T1000 (cell line): ENCODE measurements at regions not wholly inside any gene's neighbourhood (a gene's known extent, or its start where the extent isn't known, plus 50 kb on each side); places are given as distances from the start of the nearest gene placed in this dataset.

Source experiments
- DNase-seq: peaks from one replicate; lab custom pipeline; 2025; ENCODE audit warnings: mixed read lengths; lab: John Stamatoyannopoulos, UW

DNA sequence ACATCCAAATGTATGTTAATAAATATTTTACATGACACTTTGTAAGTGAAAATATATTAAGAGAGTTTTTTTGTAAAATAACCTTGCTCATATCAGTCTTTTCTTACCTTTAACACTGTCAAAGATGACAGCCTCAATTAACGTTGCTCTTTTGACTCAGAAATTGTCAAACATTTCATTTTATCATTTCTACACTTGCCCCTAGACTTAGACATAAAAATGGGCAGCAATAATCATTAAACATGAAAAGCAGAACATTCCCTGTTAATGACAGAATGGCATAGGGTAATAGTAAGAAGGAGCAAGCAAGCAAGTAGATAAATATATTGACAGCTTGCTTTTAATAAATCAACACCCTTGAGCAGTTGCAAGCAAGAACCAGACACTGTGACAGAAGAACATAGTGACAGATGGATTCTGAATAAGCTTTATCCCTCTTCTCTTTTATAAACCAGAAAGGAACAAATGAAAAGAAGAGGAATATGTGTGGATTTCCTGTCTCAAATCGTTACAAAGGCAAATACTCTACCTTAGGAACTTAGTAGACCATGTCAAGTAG is 796.0 kb upstream of the CHD1 start:
- DNase-seq = no peak

DNA sequence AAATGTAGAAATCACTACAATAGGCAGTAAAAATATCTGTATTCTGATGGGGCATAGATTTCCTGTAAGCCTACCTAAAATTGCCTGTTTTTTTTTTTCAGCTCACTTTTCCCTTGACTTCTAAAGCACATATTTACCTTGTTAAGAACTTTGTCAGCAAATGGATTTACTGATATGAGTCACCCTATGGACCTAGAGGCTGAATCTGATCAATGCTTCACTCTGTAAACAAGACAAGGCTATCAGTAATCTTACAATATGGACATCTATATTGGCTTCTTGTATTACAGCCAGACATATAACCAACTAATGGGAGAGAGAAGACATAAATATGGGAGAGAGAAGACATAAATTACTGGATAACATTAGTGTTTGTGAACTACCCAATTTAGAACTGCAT is 792.7 kb upstream of the CHD1 start:
- DNase-seq = no peak

DNA sequence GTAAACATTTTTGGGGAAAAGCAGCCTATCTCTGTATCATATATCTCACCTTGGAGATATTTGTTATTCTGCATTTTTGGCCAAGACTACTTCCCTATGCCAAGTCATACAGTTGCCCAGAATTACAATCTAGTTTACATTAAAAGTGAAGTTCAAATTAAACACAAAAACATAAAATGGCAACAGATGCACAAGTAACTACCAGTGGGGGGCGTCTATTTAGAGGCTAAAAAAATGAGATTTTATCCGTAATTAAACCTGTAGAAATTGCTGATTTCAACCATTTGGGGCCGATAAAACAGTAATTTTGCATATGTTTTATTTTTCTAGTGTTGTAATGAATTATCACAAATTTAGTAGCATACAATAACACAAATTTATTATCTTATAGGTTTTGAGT is 787.1 kb upstream of the CHD1 start:
- no peak for DNase-seq

DNA sequence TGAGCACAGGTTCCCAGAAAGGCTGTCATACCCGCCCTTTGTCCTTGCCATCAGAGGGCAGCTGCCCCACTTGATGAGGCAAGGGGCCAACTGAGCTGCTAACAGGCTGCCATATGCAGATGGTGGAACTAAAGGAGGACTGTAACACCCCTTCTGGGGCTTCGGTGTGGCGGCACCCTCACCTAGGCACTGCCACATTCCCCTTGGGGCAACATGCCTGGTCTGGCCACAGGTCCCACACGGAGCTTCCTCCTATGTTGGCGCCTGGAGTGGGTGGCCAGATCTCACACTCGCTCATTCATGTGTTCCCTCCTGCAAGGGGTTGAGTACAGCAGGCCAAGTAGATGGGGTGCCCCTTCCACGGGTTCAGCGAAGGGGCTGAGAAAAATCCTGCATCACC is 777.4 kb upstream of the CHD1 start:
- no peak for DNase-seq

DNA sequence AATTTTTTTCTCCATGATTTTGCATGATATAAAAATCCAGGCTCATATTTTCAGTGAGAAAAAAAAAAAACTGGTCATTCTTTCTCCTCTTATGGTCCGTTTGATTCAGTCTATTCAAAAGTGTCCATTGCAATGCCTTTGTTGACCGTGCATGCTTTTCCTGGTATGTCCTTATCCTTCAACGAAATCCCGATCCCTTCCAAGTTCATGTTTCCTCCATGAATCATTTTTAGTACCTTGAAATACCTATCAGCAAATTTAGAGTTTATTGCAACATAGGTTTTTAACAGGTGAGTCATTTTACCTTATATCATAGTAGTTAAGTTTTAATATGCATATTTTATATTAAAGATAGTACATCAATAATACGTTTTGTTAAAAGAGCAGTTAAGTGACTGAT is 773.8 kb upstream of the CHD1 start:
- no peak for DNase-seq

DNA sequence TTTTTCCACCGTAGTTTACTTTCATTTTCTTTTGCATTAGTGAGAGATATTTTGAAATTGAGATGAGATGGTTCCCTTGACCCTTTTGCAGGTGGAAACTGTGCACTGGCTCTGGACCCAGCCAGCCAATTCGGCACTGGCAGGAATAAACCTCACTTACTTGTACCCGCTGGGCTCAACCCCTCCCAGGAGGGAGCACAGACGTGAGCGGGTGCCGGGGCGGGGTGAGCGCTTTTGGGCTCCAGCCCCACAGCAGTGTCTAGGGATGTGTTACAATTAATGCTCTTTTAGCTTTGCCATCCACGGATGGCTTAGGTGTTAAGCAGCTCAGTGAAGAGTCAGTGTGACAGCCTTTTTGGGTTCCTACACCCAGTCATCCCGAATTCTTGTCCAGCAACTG is 766.1 kb upstream of the CHD1 start:
- DNase-seq = no peak

DNA sequence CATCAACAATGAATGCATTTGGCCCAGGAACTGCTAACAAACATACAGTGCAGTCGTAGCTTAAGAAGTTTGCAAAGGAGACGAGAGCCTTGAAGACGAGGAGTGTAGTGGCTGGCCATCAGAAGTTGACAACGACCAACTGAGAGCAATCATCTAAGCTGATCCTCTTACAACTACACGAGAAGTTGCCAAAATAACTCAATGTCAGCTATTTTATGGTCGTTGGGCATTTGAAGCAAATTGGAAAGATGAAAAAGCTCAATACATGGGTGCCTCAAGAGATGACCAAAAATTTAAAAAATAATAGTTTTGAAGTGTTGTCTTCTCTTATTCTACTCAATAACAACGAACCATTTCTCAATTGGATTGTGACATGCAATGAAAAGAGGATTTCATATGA is 757.7 kb upstream of the CHD1 start:
- DNase-seq = no peak

DNA sequence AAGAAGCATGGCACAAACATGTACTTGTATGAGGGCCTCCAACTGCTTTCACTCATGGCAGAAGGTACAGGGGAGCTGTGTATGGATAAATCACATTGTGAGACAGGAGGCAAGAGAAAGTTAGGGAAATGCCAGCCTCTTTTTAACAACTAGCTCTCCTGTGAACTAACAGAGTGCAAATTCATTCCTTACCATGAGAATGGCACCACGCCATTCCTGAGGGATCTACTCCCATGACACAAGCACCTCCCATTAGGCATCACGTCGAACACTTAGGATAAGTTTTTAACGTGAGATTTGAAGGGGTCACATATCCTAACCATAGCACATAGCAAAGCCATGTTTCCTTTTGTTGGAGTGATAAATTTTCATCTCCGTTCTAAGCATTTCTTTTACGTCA is 747.2 kb upstream of the CHD1 start:
- DNase-seq = no peak

DNA sequence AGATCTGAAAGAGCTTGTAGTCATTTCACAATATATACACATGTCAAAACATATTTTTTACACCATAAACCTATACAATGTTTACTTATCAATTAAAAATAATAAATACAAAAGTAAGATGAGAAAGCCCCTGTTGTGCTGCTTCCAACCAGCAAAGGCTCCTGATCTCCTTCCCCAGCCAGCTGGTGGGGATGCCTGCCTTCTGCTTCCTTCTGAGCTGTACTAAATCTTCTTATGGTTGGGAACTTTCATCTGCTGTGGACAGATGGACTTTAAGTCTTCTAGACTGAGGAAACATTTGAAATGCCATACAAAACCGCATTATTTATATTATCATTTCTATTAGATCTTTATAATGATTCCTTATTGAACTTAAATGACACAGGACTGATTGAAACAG is 745.3 kb upstream of the CHD1 start:
- DNase-seq = no peak

DNA sequence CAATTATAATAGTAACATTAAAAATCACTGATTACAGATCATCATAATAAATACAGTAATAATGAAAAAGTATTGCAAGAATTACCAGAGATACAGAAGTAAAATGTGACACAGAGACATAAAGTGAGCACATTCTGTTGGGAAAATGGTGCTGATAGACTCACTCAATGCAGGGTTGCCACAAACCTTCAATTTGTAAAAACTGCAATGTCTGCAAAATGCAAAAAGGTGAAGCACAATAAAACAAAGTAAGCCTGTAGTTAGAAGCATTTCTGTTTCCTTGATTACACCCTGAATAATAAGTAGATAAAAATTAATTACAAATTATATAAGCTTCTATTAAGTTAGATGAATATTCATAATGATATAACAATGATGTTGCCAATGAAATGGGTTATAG is 736.2 kb upstream of the CHD1 start:
- no peak for DNase-seq

DNA sequence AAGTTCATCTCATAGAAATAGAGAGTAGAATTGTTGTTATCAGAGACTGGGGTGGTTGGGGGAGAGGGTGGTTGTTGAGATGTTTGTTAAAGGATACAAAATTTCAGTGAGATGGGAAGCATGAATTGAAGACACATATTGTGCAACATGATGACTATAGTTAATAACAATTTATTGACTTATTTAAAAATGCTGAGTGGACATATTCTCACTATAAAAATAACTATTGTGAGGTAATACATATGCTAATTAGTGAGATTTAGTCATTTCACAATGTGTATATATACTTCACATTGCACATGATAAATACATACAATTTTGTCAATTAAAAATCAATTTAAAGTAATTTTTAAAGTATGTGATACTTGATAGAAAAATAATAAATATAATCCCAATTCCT is 722.5 kb upstream of the CHD1 start:
- no peak for DNase-seq

DNA sequence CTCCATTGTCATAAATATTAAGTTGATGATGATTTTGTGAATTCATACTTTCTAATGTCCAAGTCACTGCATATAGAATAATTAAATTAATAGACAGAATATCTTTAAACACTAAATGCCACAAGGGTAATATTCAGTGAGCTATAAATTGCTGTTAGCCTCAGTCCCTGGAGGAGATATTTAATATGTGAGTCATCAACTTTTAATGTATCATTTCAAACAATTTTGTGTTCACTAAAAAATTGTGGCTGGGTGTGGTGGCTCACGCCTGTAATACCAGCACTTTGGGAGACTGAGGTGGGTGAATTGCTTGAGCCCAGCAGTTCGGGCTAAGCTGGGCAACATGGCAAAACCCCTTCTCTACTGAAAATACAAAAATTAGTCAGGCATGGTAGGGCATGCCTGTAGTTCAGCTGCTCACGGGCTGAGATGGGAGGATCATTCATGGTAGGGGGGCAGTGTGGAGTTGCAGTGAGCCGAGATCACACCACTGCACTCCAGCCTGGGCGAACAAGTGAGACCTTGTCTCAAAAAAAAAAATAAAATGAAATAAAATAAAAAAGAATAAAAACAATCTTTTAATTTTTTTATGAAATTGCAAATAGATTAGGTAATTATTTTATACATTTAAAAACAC is 717.3 kb upstream of the CHD1 start:
- DNase-seq = no peak

DNA sequence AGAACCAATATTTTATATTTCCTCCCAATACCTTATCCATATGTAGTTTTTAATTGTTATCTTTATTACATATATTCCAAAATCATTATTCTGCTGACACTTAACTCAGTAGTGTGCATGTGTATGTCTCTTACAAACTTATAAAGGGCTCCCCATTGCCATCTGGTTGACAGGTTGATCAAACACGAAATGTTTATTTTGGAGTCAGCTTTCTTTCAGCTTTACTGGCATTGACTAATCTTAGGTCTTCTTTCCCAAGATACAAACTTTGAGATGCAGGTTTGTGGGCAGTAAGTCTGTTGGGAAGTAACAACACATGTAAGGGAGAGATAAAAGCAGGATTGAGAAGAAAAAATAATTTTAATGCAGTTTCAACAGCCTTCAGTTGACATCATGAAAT is 716.0 kb upstream of the CHD1 start:
- no peak for DNase-seq

DNA sequence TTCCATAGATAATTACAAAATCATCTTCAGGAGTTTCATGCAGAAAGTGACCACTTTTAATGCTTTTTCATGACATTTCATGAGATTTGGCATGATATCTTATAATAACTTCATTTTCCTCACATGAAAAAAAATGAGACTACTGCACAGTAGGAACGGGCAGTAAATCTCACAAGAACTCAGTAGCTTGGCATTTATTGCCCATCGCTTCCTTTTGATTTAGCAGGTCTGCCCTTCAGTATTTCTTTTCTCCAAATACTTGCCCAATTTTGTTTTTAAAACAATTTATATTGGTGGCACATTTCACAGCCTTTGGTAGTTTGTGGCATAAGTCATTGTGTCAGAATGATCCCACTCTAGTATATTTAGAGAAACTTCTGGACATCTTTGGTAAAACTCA is 711.8 kb upstream of the CHD1 start:
- no peak for DNase-seq

DNA sequence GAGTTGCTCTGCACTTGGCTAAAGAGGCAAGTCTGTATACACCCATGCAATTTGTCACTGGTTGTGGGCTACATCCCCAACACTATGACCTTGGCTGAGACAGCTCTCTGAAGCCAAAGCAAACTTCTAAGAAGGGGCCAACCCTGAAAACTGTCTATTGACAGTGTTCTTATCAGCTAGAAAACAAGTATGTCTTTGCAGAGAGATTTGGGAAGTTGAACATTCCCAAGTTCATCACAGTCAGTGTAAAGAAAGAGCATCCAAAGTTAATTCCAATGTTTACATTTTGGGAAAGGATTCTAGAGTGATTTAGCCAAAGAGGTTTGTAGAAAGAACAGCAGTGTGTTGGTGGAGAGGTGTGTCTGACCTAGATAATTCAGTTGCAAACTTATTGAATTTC is 711.1 kb upstream of the CHD1 start:
- no peak for DNase-seq

DNA sequence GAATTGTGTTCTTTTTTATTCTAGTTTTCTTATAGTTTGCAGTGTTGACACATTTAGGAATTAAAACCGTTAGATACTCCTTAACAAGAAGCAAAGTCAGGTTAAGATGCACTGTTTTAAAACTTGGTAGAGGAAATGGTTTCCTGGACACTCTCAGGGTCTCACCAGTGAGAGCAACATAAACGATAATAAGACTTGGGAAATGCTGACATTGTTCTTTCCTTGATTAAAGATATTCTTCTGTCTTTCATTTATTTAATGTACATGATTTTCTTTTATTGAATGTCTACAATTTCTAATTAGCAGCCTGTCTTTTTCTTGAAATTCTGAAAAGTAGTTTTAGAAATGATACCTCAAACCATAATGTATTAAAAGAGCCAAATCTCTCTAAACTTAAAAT is 707.9 kb upstream of the CHD1 start:
- DNase-seq = no peak

DNA sequence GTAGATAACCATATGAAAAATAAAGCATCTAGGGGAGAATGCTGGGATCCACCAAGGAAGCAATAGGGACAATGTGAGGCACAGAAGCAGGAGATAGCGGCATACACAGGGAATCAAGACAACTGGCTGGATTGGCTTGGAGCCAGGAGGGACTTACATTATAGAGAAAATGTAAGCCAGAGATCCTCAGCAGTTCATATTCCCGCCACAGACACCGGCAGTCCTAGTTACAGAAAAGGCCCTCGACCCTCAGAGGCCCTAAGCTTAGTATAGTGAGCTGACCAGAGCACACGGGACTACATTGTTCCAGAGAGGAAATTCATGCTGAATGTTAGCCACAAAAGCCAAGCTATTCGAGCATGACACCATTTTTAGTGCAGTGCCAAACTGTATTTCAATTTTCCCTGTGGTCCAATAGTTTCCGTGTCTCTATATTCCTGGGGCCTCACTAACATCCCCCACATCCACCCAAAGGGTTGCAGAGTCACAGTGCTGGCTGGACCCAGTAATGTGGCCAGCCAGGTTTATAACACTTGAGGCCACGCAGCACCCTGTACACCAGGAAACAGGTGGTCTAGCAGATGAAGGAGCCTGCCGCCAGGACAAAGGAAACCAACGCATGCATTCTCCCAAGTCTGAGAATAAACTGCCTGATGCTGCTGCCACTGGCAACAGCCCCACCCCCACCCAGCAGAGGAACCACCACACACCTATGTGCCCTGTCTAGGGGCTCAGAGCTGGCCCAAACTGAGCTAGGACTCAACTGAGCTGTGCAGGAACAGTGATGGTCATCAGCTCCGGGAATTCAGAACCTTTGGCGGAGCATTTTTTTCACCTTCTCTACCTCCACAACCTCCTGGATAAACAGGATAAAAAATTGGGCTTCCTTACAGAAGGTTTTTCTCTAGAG is 693.2 kb upstream of the CHD1 start:
- no peak for DNase-seq

DNA sequence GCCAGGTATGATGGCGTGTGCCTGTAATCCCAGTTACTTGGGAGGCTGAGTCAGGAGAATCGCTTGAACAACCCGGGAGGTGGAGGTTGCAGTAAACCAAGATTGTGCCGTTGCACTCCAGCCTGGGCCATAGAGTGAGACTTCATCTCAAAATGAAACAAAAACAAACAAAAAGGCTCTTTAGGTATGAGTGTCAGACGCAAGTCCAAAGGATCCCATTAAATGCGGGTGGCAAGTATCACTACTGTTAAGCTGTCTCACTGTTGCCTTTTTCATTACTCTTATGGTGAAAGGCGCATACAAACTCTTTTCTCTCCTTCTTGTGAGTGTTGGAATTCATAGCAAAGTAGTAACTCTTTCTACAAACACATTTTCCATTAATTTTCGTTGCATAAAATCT is 688.5 kb upstream of the CHD1 start:
- no peak for DNase-seq

DNA sequence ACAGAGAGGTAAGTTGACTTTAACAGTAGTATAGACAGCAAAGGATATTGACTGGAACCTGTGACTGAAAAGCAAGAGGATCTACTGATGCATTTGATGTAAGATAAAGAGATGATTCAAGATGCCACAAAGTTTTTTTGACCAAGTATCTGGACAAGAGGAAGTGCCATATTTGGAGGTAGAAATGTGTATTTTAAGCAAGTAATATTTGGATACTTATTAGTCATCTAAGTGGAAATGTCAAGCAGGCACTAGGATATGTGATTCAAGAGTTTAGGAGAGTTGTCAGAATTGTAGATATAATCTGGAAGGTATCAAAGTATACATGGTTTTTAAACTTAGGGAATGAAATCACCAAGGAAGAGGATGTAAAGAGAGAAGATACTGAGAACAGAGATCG is 686.1 kb upstream of the CHD1 start:
- no peak for DNase-seq

DNA sequence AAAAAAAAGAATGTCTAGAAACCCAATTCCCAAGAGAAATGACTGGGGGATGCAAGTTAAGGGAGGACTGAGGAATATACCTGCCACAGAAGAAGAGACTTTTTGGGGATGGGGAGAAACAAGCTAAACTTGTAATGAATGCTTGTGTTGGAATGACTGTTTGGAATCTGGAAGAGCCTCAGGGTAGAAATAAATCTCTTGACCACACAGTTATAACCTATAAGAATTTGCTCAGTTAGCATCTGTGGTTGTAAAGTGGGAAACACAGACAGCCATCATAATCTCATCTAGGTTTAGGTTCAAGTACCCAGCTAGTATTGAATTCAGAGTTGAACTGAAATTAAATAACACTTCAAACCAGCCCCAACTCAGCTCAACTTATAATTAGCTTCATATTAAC is 678.3 kb upstream of the CHD1 start:
- DNase-seq = no peak

DNA sequence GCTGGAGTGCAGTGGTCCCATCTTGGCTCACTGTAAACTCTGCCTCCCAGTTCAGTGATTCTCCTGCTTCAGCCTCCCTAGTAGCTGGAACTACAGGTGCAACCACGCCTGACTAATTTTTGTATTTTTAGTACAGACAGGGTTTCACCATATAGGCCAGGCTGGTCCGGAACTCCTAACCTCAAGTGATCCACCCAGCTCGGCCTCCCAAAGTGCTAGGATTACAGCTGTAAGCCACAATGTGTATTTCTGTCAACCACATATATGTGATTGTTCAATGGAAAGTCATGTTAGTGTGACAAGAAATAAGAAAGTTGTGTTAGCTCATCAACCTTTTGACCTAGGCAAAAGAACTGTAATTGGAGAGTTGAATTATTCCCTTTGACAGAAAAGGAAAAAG is 677.1 kb upstream of the CHD1 start:
- DNase-seq = no peak

DNA sequence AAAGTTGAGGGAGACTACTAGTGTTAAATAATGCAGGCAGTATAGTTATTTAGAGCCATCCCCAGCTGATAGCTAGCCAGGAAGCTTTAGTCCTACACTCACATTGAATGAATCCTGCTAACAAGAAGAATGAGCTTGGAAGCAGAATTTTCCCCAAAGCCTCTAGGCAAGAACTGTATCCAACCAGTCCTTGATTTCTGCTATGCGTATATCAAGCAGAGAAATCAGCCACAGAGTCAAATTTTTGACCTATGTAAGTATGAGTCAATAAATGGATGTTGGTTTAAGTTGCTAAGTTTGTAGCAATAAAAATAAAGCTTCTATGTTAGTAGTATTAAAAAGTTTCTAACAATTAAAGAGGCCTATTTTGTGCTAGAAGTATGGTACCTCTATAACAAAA is 672.1 kb upstream of the CHD1 start:
- no peak for DNase-seq

DNA sequence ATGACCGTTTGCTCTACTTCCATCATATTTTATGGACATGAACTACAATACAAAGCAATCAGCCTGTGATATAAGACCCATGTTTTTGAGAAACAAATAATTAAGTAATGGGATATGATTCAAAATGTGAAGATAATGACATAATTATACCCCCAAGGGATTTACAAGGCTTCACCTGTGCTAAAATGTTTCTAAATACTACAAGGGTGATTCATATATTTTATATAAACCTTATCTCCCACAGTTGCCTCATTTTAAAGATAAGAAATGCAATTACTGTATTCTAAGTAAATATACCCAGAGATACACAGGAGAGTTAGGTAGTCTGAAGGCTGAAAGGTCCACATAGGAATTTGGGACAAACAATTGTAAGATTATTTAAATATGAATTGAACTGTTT is 662.0 kb upstream of the CHD1 start:
- DNase-seq = no peak

DNA sequence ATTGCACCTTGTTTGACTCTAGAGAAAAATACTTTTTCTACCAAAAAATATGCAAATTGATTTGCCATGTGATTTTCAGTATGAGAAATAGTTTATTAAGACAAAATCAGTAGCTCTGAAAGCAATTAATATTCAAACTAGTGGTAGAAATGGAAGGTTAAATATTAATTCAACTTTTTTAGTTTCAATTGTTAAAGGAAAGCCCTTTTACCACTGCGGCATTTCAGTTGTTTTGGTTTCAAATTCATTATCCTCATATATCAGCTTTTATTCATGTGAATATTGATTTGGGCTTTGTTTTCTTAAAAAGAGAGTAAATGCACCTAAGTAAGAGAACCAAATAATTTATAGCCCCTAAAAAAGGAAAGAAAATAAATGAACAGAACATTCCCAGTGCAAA is 660.6 kb upstream of the CHD1 start:
- DNase-seq = no peak
